Sigmoid colon (tissue), 6 donors: ENCODE measurements at regions not wholly inside any gene's neighbourhood (a gene's known extent, or its start where the extent isn't known, plus 50 kb on each side); places are given as distances from the start of the nearest gene placed in this dataset.

Experiments
- DNase-seq: peaks from one replicate; pipeline ENCODE4 v3.0.0-alpha.2; 2019
- H3K27ac ChIP-seq, 4 donors: fragments of 200-600 bp; sonication (generic); one replicate each; pipeline ENCODE4 v1.5.1; 2016 to 2019; ENCODE audit warnings: mild to moderate bottlenecking in 1 of 4
- H3K27me3 ChIP-seq, 3 donors: fragments of 200-600 bp; sonication (generic); one replicate each; pipeline ENCODE4 v1.5.1; 2019; ENCODE audit warnings: mild to moderate bottlenecking in 1 of 3
- H3K36me3 ChIP-seq, 4 donors: fragments of 200-600 bp; sonication (generic); one replicate each; pipeline ENCODE4 v1.5.1; 2016 to 2019
- H3K4me1 ChIP-seq, 4 donors: fragments of 200-600 bp; sonication (generic); one replicate each; pipeline ENCODE4 v1.5.1; 2017 to 2019
- H3K4me3 ChIP-seq, 4 donors: fragments of 200-600 bp; sonication (generic); one replicate each; pipeline ENCODE4 v1.5.1; 2017 to 2019; ENCODE audit warnings: mild to moderate bottlenecking in 2 of 4, moderate library complexity in 1 of 4
- H3K9me3 ChIP-seq, 4 donors: fragments of 200-600 bp in 3 of 4; sonication (generic) in 3 of 4; one replicate each; pipeline versions ENCODE4 v1.5.1 to v1.6.1; 2013 to 2019
- CTCF ChIP-seq, 4 experiments: fragments of 450-650 bp in 3 of 4; fragments of 200-600 bp in 1 of 4; IDR thresholded peaks; one replicate each; pipeline ENCODE4 v1.5.1; 2016 to 2019; ENCODE audit warnings: antibody characterized with exemption in 4 of 4, mild to moderate bottlenecking in 3 of 4, moderate library complexity in 2 of 4
- EP300 ChIP-seq, 4 donors: sonication (generic); formaldehyde crosslinking; IDR thresholded peaks; one replicate each; pipeline ENCODE4 v1.6.1; 2017; ENCODE audit warnings: antibody characterized with exemption in 4 of 4
- POLR2A ChIP-seq, 2 donors: fragments of 450-650 bp; IDR thresholded peaks; one replicate each; pipeline ENCODE4 v1.6.1; 2016; ENCODE audit warnings: antibody characterized with exemption in 2 of 2, mild to moderate bottlenecking in 2 of 2, moderate library complexity in 2 of 2
- POLR2AphosphoS5 ChIP-seq, 4 donors: sonication (generic); formaldehyde crosslinking; IDR thresholded peaks; one replicate each; pipeline ENCODE4 v1.6.1; 2017; ENCODE audit warnings: antibody characterized with exemption in 4 of 4
- WGBS, 2 donors: extraction: QIAGEN DNeasy Blood & Tissue Kit; methylation state at CpG; one replicate each; pipeline ENCODE4 v1.1.7; 2013; 5-methylcytosine and 5-hydroxymethylcytosine counted together
- intact Hi-C: fragments of 100-400 bp; cut with DNase I; formaldehyde crosslinking; loops from one replicate; pipeline ENCODE4 v1.15.1; 2023
- donor health status: healthy with polysubstance abuse.
- donor health status: healthy.

- DNase-seq: no peak
- H3K4me3 ChIP-seq: no peak overlapping the region
- H3K9me3 ChIP-seq: no peaks in the 10 kb centered on the region
- H3K27ac ChIP-seq: no peak overlapping the region
- H3K4me1 ChIP-seq: no peaks in the 10 kb centered on the region
- no peaks in the 10 kb centered on the region for H3K36me3 ChIP-seq
- no peaks in the 10 kb centered on the region for H3K27me3 ChIP-seq
- TF ChIP-seq CTCF (IDR thresholded peaks at IDR 0.05) (no peak), EP300 (IDR thresholded peaks at IDR 0.05) (no peak), POLR2A (IDR thresholded peaks at IDR 0.05) (no peak), POLR2AphosphoS5 (IDR thresholded peaks at IDR 0.05) (no peak)
- intact Hi-C loops: loop anchor here (10.0 kb wide), 1 partner anchor 175 kb away; no protein-coding TSS in a partner anchor
- 80 to 82% methylated on average over 5 of the region's 5 CpGs for WGBS, 2 donors
Observed at GRCh38 chr17:72189768-72190593, 69.2 kb downstream of the SOX9 start.

- Histone ChIP-seq H3K27ac (peak overlapping the region in 1 of 4 donors; percentile 46), H3K27me3 (no peaks in the 10 kb centered on the region), H3K4me1 (no peaks in the 10 kb centered on the region), H3K36me3 (no peaks in the 10 kb centered on the region), H3K4me3 (no peak overlapping the region), H3K9me3 (no peaks in the 10 kb centered on the region)
- intact Hi-C loops: loop anchor here (10.0 kb wide), 1 partner anchor 177 kb away; no protein-coding TSS in a partner anchor
- TF ChIP-seq POLR2AphosphoS5 (IDR thresholded peaks at IDR 0.05): no peak
- TF ChIP-seq EP300 (IDR thresholded peaks at IDR 0.05): no peak
- TF ChIP-seq POLR2A (IDR thresholded peaks at IDR 0.05): no peak
- no peak for TF ChIP-seq CTCF (IDR thresholded peaks at IDR 0.05)
- WGBS, 2 donors: 92% methylated on average over 5 of the region's 5 CpGs
- DNase-seq: no peak
Observed at GRCh38 chr17:72191356-72191755, 70.5 kb downstream of the SOX9 start.

GRCh38 chr17:72191921-72192799 lies 71.3 kb downstream of the SOX9 start:
- intact Hi-C loops: loop anchor here (10.0 kb wide), 1 partner anchor 177 kb away; no protein-coding TSS in a partner anchor
- no peaks in the 10 kb centered on the region for H3K9me3 ChIP-seq
- WGBS, 2 donors: 85 to 87% methylated on average over 11 of the region's 11 CpGs
- H3K27me3 ChIP-seq: no peaks in the 10 kb centered on the region
- no peaks in the 10 kb centered on the region for H3K4me1 ChIP-seq
- H3K36me3 ChIP-seq: no peaks in the 10 kb centered on the region
- no peak for DNase-seq
- peak overlapping the region in 1 of 4 donors; percentile 46 for H3K27ac ChIP-seq
- no peak overlapping the region for H3K4me3 ChIP-seq
- TF ChIP-seq POLR2A (IDR thresholded peaks at IDR 0.05) (no peak), EP300 (IDR thresholded peaks at IDR 0.05) (no peak), POLR2AphosphoS5 (IDR thresholded peaks at IDR 0.05) (no peak), CTCF (IDR thresholded peaks at IDR 0.05) (no peak)

- intact Hi-C loops: loop anchor here (10.0 kb wide), 1 partner anchor 178 kb away; no protein-coding TSS in a partner anchor
- Histone ChIP-seq H3K4me3 (no peak overlapping the region), H3K9me3 (no peaks in the 10 kb centered on the region), H3K36me3 (no peaks in the 10 kb centered on the region), H3K27me3 (no peaks in the 10 kb centered on the region), H3K4me1 (no peaks in the 10 kb centered on the region), H3K27ac (no peak overlapping the region)
- WGBS, 2 donors: 88 to 92% methylated on average over 4 of the region's 4 CpGs
- TF ChIP-seq POLR2AphosphoS5 (IDR thresholded peaks at IDR 0.05) (no peak), CTCF (IDR thresholded peaks at IDR 0.05) (no peak), POLR2A (IDR thresholded peaks at IDR 0.05) (no peak), EP300 (IDR thresholded peaks at IDR 0.05) (no peak)
- DNase-seq: no peak
Observed at GRCh38 chr17:72192800-72193192, 72.0 kb downstream of the SOX9 start.
